ENCODE measurements at regions not wholly inside any gene's neighbourhood (a gene's known extent, or its start where the extent isn't known, plus 50 kb on each side); places are given as distances from the start of the nearest gene placed in this dataset.

GRCh38 chr6:12403201-12403826 lies 113.2 kb downstream of the EDN1 start:
- no peak for DNase-seq
- intact Hi-C loops (cut with micrococcal nuclease): no loop called here
- Histone ChIP-seq H3K4me1 (peaks cover 3% of the 10 kb centered on the region), H3K27me3 (ENCODE audit: low read depth) (no peaks in the 10 kb centered on the region), H3K4me3 (no peak overlapping the region), H3K36me3 (no peaks in the 10 kb centered on the region), H3K27ac (replicated peaks) (no peak overlapping the region), H3K9me3 (replicated peaks) (peaks cover 6% of the 10 kb centered on the region)
- TF ChIP-seq, protein P1, sequence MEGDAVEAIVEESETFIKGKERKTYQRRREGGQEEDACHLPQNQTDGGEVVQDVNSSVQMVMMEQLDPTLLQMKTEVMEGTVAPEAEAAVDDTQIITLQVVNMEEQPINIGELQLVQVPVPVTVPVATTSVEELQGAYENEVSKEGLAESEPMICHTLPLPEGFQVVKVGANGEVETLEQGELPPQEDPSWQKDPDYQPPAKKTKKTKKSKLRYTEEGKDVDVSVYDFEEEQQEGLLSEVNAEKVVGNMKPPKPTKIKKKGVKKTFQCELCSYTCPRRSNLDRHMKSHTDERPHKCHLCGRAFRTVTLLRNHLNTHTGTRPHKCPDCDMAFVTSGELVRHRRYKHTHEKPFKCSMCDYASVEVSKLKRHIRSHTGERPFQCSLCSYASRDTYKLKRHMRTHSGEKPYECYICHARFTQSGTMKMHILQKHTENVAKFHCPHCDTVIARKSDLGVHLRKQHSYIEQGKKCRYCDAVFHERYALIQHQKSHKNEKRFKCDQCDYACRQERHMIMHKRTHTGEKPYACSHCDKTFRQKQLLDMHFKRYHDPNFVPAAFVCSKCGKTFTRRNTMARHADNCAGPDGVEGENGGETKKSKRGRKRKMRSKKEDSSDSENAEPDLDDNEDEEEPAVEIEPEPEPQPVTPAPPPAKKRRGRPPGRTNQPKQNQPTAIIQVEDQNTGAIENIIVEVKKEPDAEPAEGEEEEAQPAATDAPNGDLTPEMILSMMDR (IDR thresholded peaks at IDR 0.05; ENCODE audit: borderline replicate concordance): no peak

GRCh38 chr6:12403947-12404647 lies 113.9 kb downstream of the EDN1 start:
- no peak for DNase-seq
- Histone ChIP-seq H3K27ac (replicated peaks) (no peak overlapping the region), H3K36me3 (no peaks in the 10 kb centered on the region), H3K27me3 (ENCODE audit: low read depth) (no peaks in the 10 kb centered on the region), H3K9me3 (replicated peaks) (peaks cover 6% of the 10 kb centered on the region), H3K4me3 (no peak overlapping the region), H3K4me1 (peaks cover 3% of the 10 kb centered on the region)
- TF ChIP-seq, protein P1 (IDR thresholded peaks at IDR 0.05; ENCODE audit: borderline replicate concordance): no peak
- intact Hi-C loops (cut with micrococcal nuclease): no loop called here

DNA sequence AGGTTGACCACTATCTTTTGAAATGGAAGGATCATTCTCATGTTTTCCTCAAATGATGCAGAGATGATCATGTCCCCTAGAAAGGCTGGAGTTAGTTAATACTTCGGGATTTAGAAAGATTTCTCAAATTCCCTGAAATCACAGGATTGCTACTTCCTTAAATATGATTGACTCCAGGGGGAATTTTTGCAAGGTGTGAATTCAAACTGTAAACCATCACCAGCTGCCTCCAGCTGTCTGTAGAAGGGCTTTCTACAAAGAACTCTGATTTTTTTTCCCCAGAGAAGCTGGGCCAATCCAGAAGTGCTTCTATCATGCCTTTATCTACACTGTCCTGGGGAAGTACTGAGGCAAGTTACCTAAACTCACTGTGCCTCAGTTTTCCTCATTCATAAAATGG lies 114.5 kb downstream of the EDN1 start:
- H3K27me3 ChIP-seq (ENCODE audit: low read depth): no peaks in the 10 kb centered on the region

GRCh38 chr6:12408752-12409151 lies 118.6 kb downstream of the EDN1 start:
- Histone ChIP-seq H3K4me3 (no peak overlapping the region), H3K36me3 (no peaks in the 10 kb centered on the region), H3K27ac (replicated peaks) (peak overlapping the region; percentile 67), H3K27me3 (ENCODE audit: low read depth) (no peaks in the 10 kb centered on the region), H3K4me1 (no peaks in the 10 kb centered on the region), H3K9me3 (replicated peaks) (no peaks in the 10 kb centered on the region)
- intact Hi-C loops (cut with micrococcal nuclease): no loop called here
- TF ChIP-seq, protein P1 (IDR thresholded peaks at IDR 0.05; ENCODE audit: borderline replicate concordance): no peak
- DNase-seq: no peak

More for the DNA sequence above, 114.5 kb downstream of the EDN1 start:
- Histone ChIP-seq H3K4me1 (peaks cover 3% of the 10 kb centered on the region), H3K36me3 (no peaks in the 10 kb centered on the region), H3K9me3 (replicated peaks) (peaks cover 6% of the 10 kb centered on the region), H3K4me3 (no peak overlapping the region), H3K27ac (replicated peaks) (no peak overlapping the region)
- TF ChIP-seq, protein P1 (IDR thresholded peaks at IDR 0.05; ENCODE audit: borderline replicate concordance): no peak
- DNase-seq: no peak
- intact Hi-C loops (cut with micrococcal nuclease): no loop called here

DNA sequence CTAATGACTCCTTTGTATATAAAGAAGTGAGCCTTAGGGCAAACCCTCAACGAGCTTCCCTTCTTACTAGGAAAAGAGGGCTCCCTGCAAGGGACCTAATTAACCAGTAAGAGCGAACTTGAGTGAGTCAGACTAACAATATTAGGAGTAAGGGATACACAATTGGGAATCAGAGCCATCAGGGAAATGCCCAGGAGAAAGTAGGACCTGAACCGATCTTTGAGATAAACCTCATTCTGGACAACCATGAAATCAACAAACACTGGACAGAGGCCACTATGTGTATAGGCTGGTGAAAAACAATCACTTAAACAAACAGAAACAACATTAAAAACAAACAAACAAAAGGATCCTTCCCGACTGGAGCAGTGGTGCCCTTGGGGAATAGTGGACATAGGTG lies 120.8 kb downstream of the EDN1 start:
- Histone ChIP-seq H3K4me3 (no peak overlapping the region), H3K9me3 (replicated peaks) (no peaks in the 10 kb centered on the region), H3K27ac (replicated peaks) (no peak overlapping the region), H3K36me3 (no peaks in the 10 kb centered on the region), H3K27me3 (ENCODE audit: low read depth) (no peaks in the 10 kb centered on the region), H3K4me1 (no peaks in the 10 kb centered on the region)
- no peak for DNase-seq
- intact Hi-C loops (cut with micrococcal nuclease): no loop called here
- TF ChIP-seq, protein P1 (IDR thresholded peaks at IDR 0.05; ENCODE audit: borderline replicate concordance): no peak

Data from left ventricle myocardium inferior (tissue), 1 donor.